Tibial artery (tissue), 4 donors: ENCODE measurements at regions not wholly inside any gene's neighbourhood (a gene's known extent, or its start where the extent isn't known, plus 50 kb on each side); places are given as distances from the start of the nearest gene placed in this dataset.

Experiments used
- DNase-seq, 2 donors: peaks; one replicate each; pipeline ENCODE4 v3.0.0-alpha.2; 2019
- H3K27ac ChIP-seq, 2 donors: fragments of 200-600 bp; sonication (generic) in 1 of 2; 1 replicate in 1 of 2; 2 replicates in 1 of 2; pipeline ENCODE4 v1.5.1; 2018 to 2019; ENCODE audit warnings: mild to moderate bottlenecking in 1 of 2
- H3K27me3 ChIP-seq, 2 donors: fragments of 200-600 bp; sonication (generic) in 1 of 2; one replicate each; pipeline versions ENCODE4 v1.5.1 to v1.6.0; 2016 to 2019
- H3K36me3 ChIP-seq, 3 donors: fragments of 200-600 bp; sonication (generic) in 2 of 3; one replicate each; pipeline ENCODE4 v1.5.1; 2016 to 2019; ENCODE audit warnings: mild to moderate bottlenecking in 2 of 3
- H3K4me1 ChIP-seq, 4 donors: fragments of 200-600 bp; sonication (generic) in 2 of 4; 1 replicate in 3 of 4; 2 replicates in 1 of 4; pipeline ENCODE4 v1.5.1; 2016 to 2019
- H3K4me3 ChIP-seq, 2 donors: fragments of 200-600 bp; sonication (generic) in 1 of 2; 1 replicate in 1 of 2; 2 replicates in 1 of 2; pipeline ENCODE4 v1.5.1; 2018 to 2019; ENCODE audit warnings: mild to moderate bottlenecking in 2 of 2
- H3K9me3 ChIP-seq, 3 donors: fragments of 200-600 bp; sonication (generic) in 1 of 3; one replicate each; pipeline ENCODE4 v1.5.1; 2016 to 2019
- CTCF ChIP-seq, 2 experiments: fragments of 200-600 bp in 1 of 2; fragments of 450-650 bp in 1 of 2; IDR thresholded peaks; one replicate each; pipeline ENCODE4 v1.5.1; 2017 to 2019; ENCODE audit warnings: antibody characterized with exemption in 2 of 2, mild to moderate bottlenecking in 1 of 2, moderate library complexity in 1 of 2
- intact Hi-C: fragments of 100-400 bp; cut with DNase I; formaldehyde crosslinking; loops from one replicate; pipeline ENCODE4 v1.15.0; 2023; ENCODE audit warnings: low total_unique reads

- no peaks in the 10 kb centered on the region for H3K4me1 ChIP-seq
- H3K36me3 ChIP-seq: no peaks in the 10 kb centered on the region
- H3K27ac ChIP-seq: no peak overlapping the region
- DNase-seq: no peak
- no peaks in the 10 kb centered on the region for H3K27me3 ChIP-seq
- no peak for TF ChIP-seq CTCF (IDR thresholded peaks at IDR 0.05)
- H3K4me3 ChIP-seq: no peak overlapping the region
- H3K9me3 ChIP-seq: no peaks in the 10 kb centered on the region
- intact Hi-C loops: no loop called here
Measured at GRCh38 chr13:34343413-34343940, 525.5 kb downstream of the RFC3 start.

- no peak for TF ChIP-seq CTCF (IDR thresholded peaks at IDR 0.05)
- Histone ChIP-seq H3K36me3 (no peaks in the 10 kb centered on the region), H3K4me3 (no peak overlapping the region), H3K9me3 (no peaks in the 10 kb centered on the region), H3K27me3 (no peaks in the 10 kb centered on the region), H3K4me1 (peaks cover 0 to 3% (median 0%) of the 10 kb centered on the region in 4 donors), H3K27ac (no peak overlapping the region)
- no peak for DNase-seq
- intact Hi-C loops: no loop called here
Measured at GRCh38 chr13:34344816-34345215, 526.9 kb downstream of the RFC3 start.

GRCh38 chr13:34345258-34345965 is 527.5 kb downstream of the RFC3 start:
- intact Hi-C loops: no loop called here
- no peak for TF ChIP-seq CTCF (IDR thresholded peaks at IDR 0.05)
- peaks cover 0 to 3% (median 0%) of the 10 kb centered on the region in 4 donors for H3K4me1 ChIP-seq
- H3K9me3 ChIP-seq: no peaks in the 10 kb centered on the region
- no peak overlapping the region for H3K27ac ChIP-seq
- no peak for DNase-seq
- no peak overlapping the region for H3K4me3 ChIP-seq
- no peaks in the 10 kb centered on the region for H3K36me3 ChIP-seq
- H3K27me3 ChIP-seq: no peaks in the 10 kb centered on the region

GRCh38 chr13:34346626-34347025 is 528.7 kb downstream of the RFC3 start:
- Histone ChIP-seq H3K27ac (no peak overlapping the region), H3K4me1 (peaks cover 0 to 3% (median 0%) of the 10 kb centered on the region in 4 donors), H3K27me3 (no peaks in the 10 kb centered on the region), H3K4me3 (no peak overlapping the region), H3K36me3 (no peaks in the 10 kb centered on the region), H3K9me3 (no peaks in the 10 kb centered on the region)
- DNase-seq: no peak
- intact Hi-C loops: no loop called here
- no peak for TF ChIP-seq CTCF (IDR thresholded peaks at IDR 0.05)

- no peak for TF ChIP-seq CTCF (IDR thresholded peaks at IDR 0.05)
- Histone ChIP-seq H3K27me3 (no peaks in the 10 kb centered on the region), H3K4me1 (peaks cover 0 to 3% (median 0%) of the 10 kb centered on the region in 4 donors), H3K4me3 (no peak overlapping the region), H3K36me3 (no peaks in the 10 kb centered on the region), H3K27ac (no peak overlapping the region), H3K9me3 (no peaks in the 10 kb centered on the region)
- intact Hi-C loops: no loop called here
- no peak for DNase-seq
Measured at GRCh38 chr13:34347784-34348573, 530.0 kb downstream of the RFC3 start.
